Hindlimb muscle (tissue), 1 donor: ENCODE measurements at regions not wholly inside any gene's neighbourhood (a gene's known extent, or its start where the extent isn't known, plus 50 kb on each side); places are given as distances from the start of the nearest gene placed in this dataset.

Experiments
- DNase-seq: peaks from one replicate; pipeline ENCODE4 v3.0.0-alpha.2; 2013

DNA sequence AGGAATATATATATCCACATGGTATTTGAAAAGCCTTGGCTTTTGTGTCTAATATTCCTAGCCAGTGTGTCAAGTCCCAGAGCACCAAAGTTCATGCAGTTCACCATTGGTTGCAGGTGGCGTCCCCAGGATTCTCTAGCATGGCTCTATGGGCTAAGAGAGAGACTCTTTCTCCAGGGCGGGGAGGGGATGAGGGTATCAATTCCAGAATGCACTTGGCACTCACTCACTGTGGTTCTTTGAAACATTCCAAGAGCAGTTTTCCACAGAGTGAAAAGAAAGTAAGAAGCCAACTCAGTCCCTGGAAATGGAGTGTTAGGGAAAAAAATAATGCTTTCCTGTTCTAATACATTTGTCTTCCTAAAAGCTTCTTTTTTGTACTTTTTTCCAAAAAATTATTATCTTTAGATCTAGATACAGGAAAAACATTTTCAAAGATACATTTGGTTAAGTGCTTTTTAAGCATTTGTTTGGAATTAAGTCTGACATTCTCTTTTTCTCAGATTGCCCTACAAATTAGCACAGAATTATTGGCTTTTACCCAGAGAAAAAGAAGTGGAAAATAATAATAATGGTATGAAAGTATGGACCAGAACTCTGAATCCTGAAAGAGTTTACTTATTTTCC lies 239.9 kb downstream of the PAX3 start:
- DNase-seq, result peak; percentile 43

DNA sequence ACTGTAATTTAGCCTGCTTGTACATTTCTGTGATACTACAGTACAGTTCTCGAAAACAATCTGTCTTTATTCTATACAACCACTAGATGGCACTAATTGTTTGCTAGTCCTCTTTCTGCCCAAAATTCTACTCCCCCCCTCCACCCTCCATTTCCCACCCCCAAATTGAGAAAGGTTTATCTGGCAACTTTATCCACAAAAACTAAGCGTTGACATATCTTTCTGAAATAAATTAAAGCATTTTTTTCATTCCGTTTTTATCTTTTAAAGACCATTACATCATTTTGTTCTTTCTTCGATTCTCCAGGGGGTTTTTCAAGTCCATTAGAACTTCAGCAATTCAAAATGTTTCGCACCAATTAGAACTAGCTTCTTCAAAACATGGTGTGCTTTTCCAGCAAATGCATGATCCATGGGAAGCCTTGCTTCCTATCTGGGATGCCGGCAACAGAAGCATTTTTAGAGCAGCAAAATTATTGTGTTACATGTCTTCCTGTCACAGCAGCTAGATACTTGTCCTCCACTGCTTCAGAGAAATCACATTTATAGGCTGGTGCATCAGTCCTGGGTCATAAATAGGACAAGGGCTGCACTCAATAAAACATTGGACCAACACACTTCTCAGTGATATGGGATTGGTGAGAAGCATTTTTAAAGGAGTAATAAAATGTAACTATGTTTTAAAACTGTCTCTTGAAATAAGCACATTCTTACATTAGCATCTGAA lies 241.3 kb downstream of the PAX3 start:
- DNase-seq, result no peak

DNA sequence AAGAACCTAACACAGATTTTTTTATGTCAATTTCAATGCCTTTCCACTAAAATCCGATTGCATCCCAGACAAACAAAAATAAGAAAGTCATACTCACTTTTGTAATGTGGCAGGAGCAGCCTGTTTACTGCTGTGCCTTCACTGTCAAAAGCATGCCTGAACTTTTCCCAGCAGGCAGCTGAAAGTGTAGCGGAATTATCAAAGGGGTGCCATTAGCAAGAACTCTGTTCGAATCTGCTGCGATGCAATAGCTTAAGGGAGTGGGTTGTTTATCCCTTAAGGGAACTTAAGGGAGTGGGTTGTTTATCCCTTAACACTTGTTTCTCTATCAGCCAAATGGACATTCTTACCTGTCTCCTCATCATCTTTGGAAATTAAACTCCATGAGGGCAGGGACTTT lies 243.5 kb downstream of the PAX3 start:
- DNase-seq, result no peak

DNA sequence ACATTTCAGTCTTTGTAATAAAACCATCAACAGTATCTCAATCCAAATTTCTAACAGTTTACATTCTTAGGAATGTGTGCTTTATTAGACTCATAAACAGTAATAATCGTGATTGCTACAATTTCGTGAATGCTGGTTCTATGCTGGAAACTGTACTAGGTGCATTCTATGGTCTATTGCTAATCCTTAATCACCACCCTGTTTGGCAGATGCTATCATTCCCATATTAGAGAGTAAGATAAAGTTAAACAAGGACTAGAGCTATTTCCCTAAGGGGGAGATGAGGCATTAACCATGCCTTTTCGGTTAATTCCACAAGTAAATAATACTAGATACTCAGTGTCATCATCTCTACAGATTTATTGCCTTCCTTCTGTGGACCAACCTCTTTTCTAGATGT lies 244.0 kb downstream of the PAX3 start:
- DNase-seq, result no peak

DNA sequence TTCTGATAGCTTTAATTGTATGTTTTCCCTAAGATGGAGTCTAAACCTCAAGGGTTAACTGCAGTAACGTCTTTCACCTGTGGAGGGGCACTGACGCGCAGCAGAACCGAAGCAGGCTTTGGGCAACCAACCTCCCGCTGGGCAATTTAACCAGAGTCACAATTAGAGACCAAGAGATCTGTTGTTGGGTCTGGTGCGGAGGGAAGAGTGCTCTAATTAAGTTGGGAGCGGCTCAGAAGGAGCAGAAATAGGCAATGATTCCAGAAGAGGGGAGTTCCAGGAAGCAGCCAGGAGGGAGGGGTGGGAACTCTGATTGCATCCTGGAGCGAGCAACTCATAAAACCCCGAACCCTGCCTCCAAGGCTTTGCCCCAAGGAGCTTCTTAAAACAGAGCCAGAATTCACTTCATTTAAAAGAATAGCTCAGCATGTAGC lies 245.8 kb downstream of the PAX3 start:
- DNase-seq, result no peak

DNA sequence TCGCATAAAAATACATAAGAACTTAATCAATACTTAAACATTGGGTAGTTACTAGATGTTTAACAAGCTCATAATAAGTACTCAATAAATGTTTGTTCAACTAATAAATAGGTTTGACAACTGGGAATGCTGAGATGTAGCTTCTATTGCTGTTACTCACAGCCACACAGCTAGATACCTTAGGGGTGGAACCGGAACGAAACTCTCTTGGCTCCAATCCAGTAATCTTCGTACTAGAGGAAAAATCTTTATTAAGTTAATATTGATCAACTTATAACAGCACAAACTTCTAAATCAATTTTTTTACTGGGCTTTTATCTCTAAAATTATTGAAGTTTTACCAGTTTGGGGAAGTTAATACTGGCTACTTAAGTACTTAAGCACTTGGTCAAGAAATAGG lies 247.8 kb downstream of the PAX3 start:
- DNase-seq, result no peak

DNA sequence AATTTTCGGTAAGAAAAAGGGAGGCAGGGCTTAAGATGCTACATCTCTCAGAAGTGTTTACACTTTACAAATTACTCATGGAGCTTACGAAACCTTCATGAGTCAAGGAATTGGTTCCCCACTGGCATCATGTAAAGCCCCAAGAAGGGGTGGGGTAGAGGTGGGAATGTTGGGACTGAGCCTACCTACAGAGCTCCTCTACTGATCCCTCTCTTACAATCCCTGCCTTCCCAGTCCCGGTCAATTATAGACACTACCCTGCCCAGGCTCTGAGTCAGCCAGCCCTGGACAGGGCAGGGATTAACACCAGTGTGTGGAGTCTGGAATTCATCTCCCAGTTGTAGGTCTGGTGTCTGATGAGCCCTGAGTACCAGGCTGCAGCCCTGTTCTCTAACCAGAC lies 248.9 kb downstream of the PAX3 start:
- DNase-seq, result no peak

DNA sequence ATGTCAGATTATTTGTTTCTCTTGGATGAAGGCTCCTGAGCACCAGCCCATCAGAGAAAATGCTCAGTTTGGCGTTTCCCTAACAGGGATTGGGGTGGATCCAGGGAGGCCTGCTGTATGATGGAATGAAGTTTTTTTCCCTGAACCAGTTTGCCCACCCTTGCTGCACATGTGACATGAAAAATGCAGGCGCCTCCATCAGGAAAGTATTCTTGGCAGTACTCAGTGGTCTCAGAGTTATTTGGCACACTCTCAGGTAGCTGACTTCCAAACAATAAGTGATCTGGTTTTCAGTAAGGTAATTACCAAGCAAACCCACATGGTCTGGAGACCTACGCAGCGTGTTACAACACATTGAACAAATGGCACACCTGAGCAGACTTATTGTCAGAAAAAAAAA lies 254.9 kb downstream of the PAX3 start:
- no peak for DNase-seq

DNA sequence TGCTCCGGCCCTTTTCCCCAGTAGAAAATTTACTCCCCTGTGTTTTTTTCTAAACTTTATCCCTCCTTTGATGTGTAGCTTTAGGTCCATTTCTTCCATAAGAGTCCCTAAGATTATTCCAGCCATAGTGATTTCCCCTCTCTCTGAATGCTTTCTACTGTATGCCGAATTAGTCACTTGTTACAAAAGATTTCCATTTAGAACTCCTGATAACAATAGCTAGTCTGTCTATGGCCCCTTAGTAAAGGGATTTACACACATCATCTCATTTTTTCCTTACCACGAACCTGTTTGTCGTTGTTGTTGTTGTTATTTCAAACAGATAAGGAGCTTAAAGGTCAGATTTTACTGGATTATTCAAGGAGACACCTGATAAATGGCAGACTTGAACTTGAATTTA lies 256.1 kb downstream of the PAX3 start:
- DNase-seq, result no peak

DNA sequence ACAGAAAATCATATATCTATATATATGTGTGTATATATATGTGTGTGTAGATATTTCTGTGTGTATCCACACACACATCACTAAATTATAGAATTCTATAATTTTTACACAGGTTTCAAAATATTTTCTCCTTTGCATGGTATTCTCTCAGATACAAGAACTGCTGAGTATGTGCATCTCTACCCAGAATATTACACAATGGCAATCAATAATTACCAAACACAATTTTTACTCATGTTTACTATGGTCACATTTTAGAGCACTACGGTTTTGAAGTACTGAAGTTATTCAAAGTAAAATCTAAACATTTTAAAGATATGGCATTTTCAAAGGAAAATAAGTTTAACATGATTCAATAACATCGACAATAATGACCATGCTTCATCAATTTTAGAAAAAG lies 258.5 kb downstream of the PAX3 start:
- no peak for DNase-seq

DNA sequence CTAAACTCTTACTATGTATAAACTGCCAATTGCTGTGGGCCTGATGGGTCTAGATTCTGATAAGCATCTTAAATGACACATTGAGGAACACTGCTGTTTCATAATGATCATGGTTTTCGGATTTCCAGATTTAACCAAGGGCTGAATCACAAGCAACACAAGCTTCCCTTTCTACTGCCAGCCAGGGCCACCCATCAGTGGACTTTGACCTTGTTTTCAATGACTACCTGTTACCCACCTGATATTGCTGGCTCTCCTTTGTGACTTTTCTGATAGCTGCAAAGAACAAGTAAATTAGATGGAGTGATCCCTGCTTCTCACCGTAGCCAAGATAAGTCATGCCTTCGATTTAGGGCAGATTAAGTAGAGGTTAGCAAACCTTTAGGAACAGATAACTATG lies 259.0 kb downstream of the PAX3 start:
- DNase-seq, result no peak

DNA sequence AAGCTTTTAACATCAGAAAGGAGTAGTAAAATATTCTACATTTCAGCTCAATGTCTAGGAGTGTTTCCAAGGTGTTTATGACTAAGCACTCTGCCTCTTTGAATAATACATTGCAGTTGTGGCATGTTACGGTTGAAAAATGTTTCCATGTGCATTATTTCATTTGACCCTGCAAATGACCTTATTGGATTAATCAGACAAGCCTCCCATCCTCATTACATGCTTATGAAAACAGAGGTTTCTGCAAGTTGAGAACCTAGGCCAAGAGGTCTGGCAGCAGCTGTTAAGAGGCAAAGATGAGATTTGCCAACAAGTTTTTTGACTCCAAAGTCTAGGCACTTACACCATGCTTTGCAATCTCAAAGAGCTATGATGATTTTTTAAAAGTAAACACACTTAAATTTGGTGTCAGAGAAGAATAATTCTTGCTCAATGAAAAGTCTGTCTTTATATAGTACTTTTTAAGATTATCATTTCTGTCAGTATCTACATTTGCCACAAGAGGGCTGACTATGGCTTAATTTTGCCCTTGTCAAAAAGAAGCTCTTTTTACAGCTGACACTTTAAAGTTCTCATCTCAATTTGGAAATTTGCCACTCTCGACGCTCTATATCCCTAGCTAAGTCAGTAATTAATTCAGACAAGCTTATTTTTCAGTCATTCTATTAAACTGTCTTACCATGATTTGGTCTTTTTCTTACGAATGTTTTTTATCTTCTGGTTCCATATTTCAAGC lies 260.6 kb downstream of the PAX3 start:
- DNase-seq, result no peak

DNA sequence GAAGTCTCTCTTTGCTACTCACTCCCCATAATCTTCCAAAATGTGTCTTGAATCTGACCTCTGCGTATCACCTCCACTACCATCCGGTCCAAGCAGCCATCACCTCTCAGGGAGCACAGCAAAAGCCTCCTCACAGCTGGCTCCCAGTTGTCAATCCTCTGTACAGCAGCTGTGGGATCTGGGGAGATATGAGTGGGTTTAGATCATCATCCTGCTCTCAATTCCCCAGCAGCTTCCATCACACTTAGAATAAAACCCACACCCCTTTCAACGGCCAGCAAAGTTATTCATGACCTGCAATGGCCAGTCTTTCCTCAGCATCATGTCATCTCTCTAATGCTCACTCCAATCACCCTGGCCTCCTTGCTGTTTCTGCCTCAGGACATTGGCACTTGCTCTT lies 261.6 kb downstream of the PAX3 start:
- no peak for DNase-seq

DNA sequence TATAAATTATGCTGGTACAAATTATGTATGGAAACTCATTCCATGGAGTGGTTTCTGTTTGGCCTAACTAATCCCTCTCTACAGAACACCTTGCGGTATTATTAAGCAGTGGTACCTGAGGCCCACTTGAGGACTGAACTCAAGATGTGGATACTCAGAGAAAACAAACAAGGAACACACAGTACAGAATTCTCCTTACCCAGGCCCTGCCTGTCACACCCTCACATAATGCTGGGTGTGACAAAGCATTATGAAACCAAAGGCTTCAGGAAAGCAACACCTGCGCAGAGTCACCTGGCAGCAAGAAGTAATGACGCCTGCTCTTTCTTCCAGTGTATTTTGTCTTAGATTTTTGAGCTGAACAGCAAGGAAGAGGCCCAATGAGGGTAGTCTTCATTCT lies 264.7 kb downstream of the PAX3 start:
- no peak for DNase-seq

DNA sequence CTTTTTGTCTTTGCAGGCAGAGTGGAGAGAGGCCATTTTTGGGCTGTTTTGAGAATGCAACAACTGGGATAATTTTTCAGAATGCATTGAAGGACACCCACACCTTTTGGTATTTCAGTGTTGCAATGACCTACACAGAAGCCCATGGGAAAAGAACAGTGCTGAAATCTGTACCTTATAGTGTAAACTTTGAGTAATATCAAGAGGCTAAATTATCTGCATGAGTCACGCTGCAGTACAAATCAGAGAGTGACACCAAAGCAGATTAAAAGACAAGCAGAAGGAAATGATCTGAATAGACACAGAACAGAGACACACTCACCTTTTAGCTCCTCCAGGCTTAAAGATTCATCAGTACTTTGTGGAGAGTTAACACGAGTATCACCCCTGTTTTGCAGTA lies 265.3 kb downstream of the PAX3 start:
- DNase-seq, result no peak

DNA sequence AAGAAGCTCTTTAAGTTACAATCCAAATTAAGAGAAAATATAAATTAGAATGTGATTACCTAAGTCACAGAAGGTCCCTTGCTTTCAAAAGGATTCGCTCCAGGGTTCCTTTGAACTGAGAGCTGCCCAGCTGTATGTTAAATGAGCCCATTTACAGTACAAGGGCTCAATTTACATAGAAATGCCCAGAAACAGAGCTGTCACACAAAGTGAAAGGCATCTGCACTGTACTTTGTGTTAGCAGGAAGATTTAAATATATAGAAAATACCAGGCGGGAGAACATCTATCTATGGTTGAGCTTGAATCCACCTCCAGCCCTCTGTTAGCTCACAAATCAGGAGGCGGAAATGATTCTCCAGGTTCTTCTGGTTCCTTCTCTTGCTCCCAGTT lies 272.9 kb downstream of the PAX3 start:
- DNase-seq, result no peak

DNA sequence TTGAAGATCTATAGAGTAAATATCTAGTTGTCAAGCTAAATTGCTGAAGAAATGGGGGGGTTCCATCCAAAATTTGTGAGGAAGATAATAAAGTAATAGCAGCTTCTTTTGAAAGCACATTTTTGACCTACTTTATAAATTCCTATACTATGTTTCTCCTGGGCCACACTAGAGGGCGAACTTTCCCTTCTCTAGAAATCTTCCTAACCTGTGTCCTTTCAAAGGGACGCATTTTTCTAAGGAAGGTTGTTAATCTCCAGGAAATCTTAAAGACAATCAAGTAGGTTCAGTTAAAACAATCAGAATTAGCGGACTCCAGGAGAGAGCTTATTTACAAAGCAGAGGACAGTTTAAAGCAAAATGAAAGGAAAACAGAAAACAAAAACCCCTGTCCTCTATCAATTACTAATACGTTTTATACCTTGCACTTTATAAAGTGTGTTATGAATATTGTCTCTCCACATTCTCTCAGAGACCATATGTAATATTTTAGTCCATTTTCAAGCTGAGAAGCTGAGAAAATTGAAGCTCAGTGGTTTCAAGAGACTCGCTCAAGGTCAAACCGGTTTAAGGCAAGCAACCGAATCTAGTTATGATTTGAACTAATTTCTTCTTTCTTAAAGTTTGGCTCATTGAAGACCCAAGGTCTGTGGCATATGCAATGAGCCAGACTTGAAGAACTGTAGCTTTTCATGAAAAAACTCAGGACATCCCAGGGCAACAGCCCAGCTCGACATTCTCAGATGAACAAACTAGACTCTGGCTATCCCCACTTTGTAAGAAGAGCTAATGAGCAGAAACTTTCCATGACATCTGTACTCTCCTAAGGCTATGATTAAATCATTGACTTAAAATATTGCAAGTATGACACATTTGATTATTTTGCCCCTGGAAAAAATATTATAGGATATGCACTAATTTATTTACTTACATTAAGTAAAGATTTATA lies 273.6 kb downstream of the PAX3 start:
- peak; percentile 24 for DNase-seq

DNA sequence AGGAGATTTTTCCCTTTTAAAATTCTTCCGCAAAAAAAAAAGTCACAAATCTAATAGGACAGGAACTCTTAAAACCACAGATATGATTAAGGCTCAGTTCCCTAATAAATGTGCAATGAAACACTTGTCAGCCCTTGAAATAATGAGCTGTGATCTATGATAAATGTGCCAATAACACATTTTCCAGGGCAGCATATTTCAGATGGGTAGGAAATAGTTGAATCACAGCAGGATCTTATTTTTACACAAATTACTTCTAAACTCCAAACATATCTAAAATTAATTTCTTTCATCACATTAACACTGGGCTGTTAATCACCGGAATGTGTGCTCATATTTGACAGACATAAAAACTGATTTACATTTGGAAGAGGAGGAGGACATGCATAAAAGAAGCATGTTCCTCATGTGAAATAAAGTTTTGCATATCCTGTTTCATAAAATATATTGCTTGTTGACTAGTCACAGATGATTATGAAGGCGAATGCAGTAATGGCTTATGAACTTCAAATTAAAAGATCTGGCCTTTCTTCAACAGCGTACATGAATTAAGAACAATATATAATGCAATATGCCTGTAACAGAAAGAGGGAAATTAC lies 281.4 kb downstream of the PAX3 start:
- DNase-seq, result no peak

DNA sequence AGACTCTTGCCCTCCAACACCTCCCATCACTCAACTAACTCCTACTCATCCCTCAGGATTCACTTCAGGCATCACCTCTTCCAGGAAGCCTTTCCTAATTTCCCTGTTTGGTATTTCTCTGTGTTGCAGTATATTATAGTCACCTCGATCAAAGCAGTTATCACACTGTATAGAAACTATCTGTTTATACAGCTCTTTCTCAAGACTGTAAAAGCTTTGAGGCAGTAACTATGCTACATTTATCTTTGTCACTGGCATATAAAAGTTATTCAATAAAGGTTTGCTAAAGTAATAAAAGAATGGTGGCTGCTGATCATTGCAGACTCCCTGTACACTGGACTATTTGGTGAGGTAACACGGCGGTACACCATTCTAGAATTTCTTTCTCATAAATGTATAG lies 284.9 kb downstream of the PAX3 start:
- DNase-seq, result no peak

DNA sequence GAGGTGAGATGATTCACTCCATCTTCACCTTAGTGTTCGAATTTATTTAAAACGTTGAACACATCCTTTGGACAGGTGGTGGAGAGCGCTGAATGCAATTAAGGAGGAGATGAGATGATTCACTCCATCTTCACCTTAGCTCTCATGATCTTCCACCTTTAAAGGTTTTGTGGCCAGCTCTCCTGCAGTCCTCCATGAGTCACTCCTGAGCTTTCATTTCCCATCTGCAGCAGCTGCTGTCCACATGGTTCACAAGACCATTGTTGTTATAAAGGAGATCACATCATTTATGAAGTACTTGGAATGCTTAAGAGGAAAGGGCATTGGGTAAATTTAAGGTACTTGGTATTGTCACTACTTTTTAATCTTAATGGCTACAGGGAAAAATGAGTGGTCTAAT lies 298.5 kb downstream of the PAX3 start:
- DNase-seq, result no peak

DNA sequence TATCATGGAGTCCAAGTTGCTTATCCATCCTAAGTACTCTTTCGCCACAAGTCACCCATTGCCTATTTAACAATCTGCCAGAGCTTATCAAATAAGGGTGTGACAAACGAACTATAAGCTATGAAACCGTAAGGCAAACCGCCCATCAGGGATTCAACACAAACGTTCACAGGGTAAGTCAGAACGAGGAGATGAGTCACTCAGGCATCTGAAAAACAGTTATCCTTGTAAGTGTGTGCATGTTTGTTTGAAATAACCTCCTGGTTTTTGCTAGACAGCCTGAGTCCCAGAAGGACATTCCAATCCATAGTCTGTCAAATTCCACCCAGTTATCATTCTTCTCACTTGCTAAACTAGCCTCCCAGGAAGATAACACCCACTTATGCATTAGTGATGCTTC lies 299.1 kb downstream of the PAX3 start:
- DNase-seq, result no peak

DNA sequence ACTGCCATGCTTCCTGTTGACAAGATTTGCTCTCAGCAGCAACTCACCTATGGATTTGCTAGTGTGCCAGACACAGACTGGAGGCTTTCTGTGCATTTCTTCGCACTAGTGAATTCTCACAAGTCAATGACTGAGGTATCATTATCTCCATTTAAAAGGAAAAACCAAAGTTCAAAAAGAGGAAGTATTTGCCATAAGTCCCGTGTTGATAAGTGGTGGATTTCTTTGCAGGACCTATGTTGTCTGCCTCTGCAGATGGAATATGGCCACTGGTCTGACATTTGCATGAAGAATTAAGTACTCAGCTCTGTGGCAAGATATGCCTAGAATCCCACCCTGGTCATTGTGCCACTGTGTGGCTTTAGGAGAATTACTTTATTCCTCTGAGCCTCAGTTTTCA lies 299.6 kb downstream of the PAX3 start:
- no peak for DNase-seq

DNA sequence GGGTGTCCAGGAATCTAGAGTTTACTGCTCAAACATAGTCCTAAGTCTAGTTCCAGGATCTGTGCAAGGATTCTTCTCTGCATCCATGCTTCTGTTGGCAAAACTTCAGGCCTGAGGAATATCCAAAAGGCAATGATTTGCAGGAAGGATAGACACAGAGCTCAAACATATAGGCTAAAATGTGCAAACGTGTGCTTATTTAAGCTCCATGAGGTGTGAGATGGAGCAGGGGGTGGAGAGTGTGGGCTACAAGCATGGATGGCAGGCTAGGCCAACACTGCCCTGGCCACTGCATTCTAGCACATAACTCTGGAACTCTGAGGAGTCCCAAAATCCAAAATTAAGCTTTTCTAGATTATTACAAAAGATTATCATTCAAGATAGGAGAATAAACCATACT lies 301.1 kb downstream of the PAX3 start:
- DNase-seq, result no peak
